Stimulated activated CD8-positive, alpha-beta memory T cell treated with anti-CD3 and anti-CD28 coated beads, Interleukin-7, amount 100 ng/mL, for 48 hours (primary cell): ENCODE measurements at regions not wholly inside any gene's neighbourhood (a gene's known extent, or its start where the extent isn't known, plus 50 kb on each side); places are given as distances from the start of the nearest gene placed in this dataset.
"Not testable (repeated sequence)": the region's sequence is repeated elsewhere in the genome, so short reads cannot be mapped to it uniquely, and the experiment has no call there.

Experiments
- DNase-seq, 2 donors: peaks; one replicate each; pipeline ENCODE4 v3.0.0-alpha.2; 2020; ENCODE audit warnings: low read depth in 1 of 2; ENCODE audit errors: extremely low read depth in 1 of 2

- DNase-seq, result not testable (repeated sequence)
Measured at GRCh38 chr7:142477801-142478200, 219.9 kb upstream of the PRSS58 start.

DNA sequence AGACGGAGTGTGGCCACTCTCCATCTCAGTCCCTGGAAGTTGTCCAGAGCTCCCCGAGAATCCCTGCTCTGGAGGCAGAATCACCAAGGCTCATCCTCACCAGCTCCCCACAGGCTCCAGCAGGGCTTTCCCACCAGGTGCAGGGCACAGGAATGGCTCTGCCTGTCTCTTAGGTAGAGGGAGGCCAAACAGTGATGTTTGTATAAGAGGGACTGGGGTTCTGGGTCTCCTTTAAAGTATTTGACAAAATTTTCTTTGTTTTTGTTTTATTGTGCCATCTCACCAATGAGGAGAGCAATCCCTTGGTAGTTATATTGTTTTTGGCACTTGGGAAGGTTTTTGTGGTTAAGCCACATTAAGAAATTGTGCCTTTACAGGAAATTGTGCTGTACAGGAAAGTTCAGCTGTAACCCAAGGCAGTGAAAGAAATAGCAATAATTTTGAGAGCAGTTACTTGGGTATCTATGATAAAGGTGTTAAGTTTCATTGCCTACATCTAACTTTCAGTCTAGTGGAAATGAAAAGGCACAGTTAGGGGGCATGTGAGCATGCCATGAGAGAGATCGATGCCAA, 219.3 kb upstream of the PRSS58 start:
- DNase-seq, result no peak

DNA sequence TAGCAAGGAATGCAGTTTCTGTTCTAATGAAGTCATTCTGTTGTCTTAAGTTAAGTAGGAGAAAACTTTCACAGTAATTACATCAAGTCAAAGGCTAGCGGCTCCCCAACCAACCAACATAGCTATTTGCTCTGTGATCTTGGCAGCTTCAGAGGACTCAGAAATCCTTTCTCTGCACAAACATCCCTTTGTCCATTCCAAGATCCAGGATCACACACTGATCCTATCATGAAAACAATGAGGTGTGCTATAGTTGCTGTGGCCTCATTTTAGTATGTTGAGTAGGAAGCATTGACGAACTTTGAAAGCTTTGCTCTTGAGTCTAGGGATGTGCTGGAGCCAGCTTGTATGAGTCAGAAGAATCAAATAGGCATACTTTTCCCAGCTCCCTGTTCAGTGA, 218.2 kb upstream of the PRSS58 start:
- no peak for DNase-seq

GRCh38 chr7:142471820-142472219, 214.0 kb upstream of the PRSS58 start:
- DNase-seq, result no peak

DNA sequence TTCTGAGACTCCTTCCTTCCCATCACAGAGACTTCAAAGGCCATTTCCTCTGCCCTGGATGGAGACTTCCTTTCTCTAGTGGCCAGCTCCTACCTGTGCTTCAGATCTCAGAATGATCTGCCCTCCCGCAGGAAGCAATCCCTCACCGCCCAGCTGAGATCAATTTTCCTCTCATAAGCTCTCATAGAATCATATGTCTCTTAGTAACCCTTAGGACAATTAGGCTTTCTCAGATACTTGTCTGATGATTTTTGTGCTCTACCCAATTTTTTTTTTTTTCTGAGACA, 212.6 kb upstream of the PRSS58 start:
- no peak for DNase-seq

DNA sequence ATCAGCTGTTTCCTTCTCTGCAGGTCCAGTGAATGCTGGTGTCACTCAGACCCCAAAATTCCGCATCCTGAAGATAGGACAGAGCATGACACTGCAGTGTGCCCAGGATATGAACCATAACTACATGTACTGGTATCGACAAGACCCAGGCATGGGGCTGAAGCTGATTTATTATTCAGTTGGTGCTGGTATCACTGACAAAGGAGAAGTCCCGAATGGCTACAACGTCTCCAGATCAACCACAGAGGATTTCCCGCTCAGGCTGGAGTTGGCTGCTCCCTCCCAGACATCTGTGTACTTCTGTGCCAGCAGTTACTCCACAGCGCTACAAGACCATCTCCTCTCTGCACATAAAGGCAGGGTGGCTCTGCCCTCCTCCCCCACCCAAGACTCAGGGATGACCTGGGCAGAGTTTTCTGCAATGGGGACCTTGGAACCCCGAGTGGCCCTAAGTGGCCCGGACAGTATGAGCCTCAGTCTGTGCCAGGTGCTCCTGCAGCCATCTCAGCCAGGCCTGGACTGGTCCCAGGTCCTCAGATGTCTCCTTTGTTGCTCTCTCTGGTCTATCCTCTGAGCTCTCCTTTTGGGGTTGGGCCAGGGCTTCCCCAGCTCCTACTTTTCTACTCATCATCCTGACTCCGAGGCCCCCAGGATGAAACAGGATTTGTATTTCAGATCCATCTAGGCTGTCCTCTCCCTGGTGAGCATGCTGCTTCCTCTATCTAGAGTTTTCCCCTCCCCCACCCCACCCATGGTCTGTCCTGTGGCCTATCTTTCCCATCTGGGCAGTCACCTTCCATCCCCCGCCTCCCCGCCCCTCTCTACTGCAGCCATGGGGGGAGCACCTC, 212.1 kb upstream of the PRSS58 start:
- no peak for DNase-seq

- DNase-seq, result no peak
Measured at GRCh38 chr7:142468871-142469665, 211.2 kb upstream of the PRSS58 start.

GRCh38 chr7:142467056-142467655, 209.3 kb upstream of the PRSS58 start:
- DNase-seq, result not testable (repeated sequence)

GRCh38 chr7:142463401-142463850, 205.6 kb upstream of the PRSS58 start:
- no peak for DNase-seq

- DNase-seq, result no peak
Measured at GRCh38 chr7:142461437-142461836, 203.6 kb upstream of the PRSS58 start.

DNA sequence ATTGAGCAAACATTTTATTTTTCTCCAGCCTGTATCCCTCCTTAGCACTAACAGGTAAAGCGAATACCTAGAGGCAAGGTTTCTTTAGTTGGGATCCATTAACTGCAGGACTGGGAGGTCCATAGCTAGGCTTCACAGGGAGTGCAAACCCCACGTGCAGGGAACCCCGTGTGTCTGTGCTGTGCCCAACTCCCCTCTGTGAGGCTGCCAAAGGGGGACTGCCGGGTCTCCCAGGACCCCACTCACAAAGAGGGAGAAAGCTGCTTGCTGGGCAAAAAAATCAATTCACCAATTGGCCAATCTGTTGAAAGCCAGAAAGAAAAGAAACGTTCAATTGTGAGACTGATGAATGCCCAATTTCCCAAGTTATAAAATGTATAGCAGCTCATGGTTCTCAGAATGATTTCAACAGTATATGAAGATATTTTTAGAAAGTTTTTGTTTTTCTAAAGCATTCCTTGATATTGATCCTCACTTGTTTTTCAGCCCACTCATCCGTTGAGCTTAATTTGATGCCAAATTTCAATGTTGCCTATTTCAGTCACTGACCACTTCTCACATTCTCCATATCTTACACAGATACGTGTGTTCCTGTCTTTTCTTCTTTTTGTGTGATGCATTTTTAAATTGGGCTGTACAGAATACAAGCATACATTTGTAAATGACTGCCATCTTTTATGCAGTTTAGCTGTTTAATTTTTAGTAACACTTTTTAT, 202.7 kb upstream of the PRSS58 start:
- DNase-seq, result no peak

GRCh38 chr7:142459551-142459963, 201.7 kb upstream of the PRSS58 start:
- no peak for DNase-seq

DNA sequence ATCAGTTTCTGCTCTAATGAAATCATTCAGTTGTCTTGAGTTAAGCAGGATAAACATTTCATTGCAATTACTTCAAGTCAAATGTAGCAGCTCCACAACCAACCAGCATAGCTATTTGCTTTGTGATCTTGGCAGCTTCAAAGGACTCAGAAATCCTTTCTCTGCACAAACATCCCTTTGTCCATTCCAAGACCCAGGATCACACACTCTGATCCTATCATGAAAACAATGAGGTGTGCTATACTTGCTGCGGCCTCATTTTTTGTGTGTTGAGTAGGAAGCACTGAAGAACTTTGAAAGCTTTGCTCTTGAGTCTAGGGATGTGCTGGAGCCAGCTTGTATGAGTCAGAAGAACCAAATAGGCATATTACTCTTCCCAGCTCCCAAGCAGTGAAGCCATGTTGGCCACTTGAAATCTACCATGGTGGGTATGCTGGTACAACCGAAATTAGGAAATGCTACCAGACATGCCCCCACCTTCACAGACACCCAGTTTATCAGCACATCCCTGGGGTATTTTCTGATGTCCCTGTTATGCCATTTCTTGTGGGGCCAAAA, 199.4 kb upstream of the PRSS58 start:
- DNase-seq, result no peak

DNA sequence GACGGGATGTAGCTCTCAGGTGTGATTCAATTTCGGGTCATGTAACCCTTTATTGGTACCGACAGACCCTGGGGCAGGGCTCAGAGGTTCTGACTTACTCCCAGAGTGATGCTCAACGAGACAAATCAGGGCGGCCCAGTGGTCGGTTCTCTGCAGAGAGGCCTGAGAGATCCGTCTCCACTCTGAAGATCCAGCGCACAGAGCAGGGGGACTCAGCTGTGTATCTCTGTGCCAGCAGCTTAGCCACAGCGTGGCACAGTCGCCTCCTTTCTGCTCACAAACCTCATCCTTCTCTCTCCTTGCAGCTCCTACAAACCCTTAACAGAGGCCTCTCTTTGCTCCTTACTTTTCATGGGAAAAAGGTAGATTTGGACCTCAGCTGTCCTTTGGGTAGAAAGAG, 197.5 kb upstream of the PRSS58 start:
- DNase-seq, result no peak

GRCh38 chr7:142454862-142455261, 197.0 kb upstream of the PRSS58 start:
- no peak for DNase-seq

DNA sequence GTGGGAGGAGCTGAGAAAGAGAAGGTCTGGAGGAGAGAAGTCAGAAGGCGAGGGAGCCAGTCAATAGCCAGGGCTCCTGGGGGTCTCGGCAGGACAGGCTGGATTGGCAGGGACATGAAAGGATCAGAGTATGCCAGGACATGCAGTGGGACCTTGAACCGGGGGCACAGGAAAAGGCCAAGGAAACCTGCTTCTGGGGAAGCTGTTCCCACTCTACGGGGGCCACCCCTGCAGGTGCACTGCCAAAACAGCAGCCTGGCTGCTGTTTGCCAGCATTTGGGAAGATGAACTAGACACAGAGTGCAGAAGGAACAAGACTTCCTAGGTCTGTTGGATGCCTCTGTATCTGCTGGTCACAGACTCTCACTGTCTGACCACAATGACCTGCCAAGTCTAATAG, 194.9 kb upstream of the PRSS58 start:
- no peak for DNase-seq

GRCh38 chr7:142451817-142452216, 194.0 kb upstream of the PRSS58 start:
- DNase-seq, result no peak

DNA sequence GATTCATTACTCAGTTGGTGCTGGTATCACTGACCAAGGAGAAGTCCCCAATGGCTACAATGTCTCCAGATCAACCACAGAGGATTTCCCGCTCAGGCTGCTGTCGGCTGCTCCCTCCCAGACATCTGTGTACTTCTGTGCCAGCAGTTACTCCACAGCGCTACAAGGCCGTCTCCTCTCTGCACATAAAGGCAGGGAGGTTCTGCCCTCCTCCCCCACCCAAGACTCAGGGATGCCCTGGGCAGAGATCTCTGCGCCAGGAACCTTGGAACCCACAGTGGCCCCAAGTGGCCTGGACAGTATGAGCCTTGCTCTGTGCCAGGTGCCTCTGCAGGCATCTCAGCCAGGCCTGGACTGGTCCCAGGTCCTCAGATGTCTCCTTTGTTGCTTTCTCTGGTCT, 193.4 kb upstream of the PRSS58 start:
- DNase-seq, result no peak

GRCh38 chr7:142450695-142451094, 192.8 kb upstream of the PRSS58 start:
- no peak for DNase-seq

DNA sequence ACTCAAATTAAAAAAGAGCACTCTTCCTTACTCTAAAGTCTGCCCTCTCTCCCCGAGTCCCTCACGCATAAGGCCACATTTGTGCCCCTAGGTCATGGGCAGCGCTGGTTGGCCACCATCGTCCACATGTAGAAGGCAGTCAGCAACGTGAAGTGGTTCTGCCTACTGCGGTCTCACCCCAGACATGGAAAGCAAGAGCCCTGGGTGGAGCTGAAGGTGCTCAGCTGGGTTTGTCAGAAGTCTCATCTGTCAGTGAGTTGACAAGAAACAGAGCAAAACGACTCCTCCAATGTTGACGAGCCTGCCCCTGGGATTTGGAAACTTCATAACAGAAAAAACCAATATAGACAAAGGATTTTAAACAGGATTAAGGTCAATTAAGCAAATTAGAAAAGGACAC, 192.3 kb upstream of the PRSS58 start:
- no peak for DNase-seq

DNA sequence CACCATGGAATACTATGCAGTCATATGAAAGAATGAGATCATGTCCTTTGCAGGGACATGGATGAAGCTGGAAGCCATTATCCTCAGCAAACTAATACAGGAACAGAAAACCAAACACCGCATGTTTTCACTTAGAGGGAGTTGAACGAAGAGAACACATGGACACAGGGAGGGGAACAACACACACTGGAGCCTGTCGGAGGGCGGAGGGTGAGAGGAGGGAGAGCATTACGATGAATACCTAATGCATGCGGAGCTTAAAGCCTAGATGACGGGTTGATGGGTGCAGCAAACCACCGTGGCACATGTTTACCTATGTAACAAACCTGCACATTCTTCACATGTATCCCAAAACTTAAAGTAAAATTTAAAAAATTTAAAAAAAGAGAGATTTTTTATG, 191.0 kb upstream of the PRSS58 start:
- not testable (repeated sequence) for DNase-seq
